GM04503 (cell line): ENCODE measurements at regions not wholly inside any gene's neighbourhood (a gene's known extent, or its start where the extent isn't known, plus 50 kb on each side); places are given as distances from the start of the nearest gene placed in this dataset.

Experiments
- DNase-seq: peaks from one replicate; pipeline ENCODE4 v3.0.0-alpha.2; 2012; ENCODE audit warnings: low read depth

- no peak for DNase-seq
These were observed 975.7 kb upstream of the PRMT6 start for GRCh38 chr1:106080608-106081325.

GRCh38 chr1:106111044-106111443 lies 945.4 kb upstream of the PRMT6 start:
- no peak for DNase-seq

GRCh38 chr1:106113851-106114250 lies 942.6 kb upstream of the PRMT6 start:
- no peak for DNase-seq

- no peak for DNase-seq
These were observed 935.7 kb upstream of the PRMT6 start for GRCh38 chr1:106120789-106121188.

GRCh38 chr1:106121728-106122127 lies 934.7 kb upstream of the PRMT6 start:
- no peak for DNase-seq

GRCh38 chr1:106134561-106134960 lies 921.9 kb upstream of the PRMT6 start:
- DNase-seq: no peak

- no peak for DNase-seq
These were observed 883.4 kb upstream of the PRMT6 start for GRCh38 chr1:106173101-106173500.

GRCh38 chr1:106178791-106179190 lies 877.7 kb upstream of the PRMT6 start:
- no peak for DNase-seq

GRCh38 chr1:106181866-106182265 lies 874.6 kb upstream of the PRMT6 start:
- DNase-seq: no peak

GRCh38 chr1:106185089-106185488 lies 871.4 kb upstream of the PRMT6 start:
- DNase-seq: no peak

- no peak for DNase-seq
These were observed 866.7 kb upstream of the PRMT6 start for GRCh38 chr1:106189780-106190179.

- no peak for DNase-seq
These were observed 862.3 kb upstream of the PRMT6 start for GRCh38 chr1:106194206-106194605.

GRCh38 chr1:106200711-106201110 lies 855.8 kb upstream of the PRMT6 start:
- DNase-seq: no peak

- no peak for DNase-seq
These were observed 849.3 kb upstream of the PRMT6 start for GRCh38 chr1:106207185-106207584.

GRCh38 chr1:106217765-106218164 lies 838.7 kb upstream of the PRMT6 start:
- DNase-seq: no peak

- DNase-seq: no peak
These were observed 834.1 kb upstream of the PRMT6 start for GRCh38 chr1:106222403-106222802.

GRCh38 chr1:106223213-106223612 lies 833.3 kb upstream of the PRMT6 start:
- DNase-seq: no peak

GRCh38 chr1:106224426-106224825 lies 832.0 kb upstream of the PRMT6 start:
- DNase-seq: no peak

- no peak for DNase-seq
These were observed 831.1 kb upstream of the PRMT6 start for GRCh38 chr1:106225403-106225802.

GRCh38 chr1:106226550-106226949 lies 829.9 kb upstream of the PRMT6 start:
- no peak for DNase-seq

GRCh38 chr1:106232128-106232527 lies 824.3 kb upstream of the PRMT6 start:
- DNase-seq: no peak

- DNase-seq: no peak
These were observed 823.0 kb upstream of the PRMT6 start for GRCh38 chr1:106233511-106233910.

- DNase-seq: no peak
These were observed 807.1 kb upstream of the PRMT6 start for GRCh38 chr1:106249365-106249764.

- DNase-seq: no peak
These were observed 806.7 kb upstream of the PRMT6 start for GRCh38 chr1:106249810-106250209.
